ENCODE measurements at regions not wholly inside any gene's neighbourhood (a gene's known extent, or its start where the extent isn't known, plus 50 kb on each side); places are given as distances from the start of the nearest gene placed in this dataset.

DNA sequence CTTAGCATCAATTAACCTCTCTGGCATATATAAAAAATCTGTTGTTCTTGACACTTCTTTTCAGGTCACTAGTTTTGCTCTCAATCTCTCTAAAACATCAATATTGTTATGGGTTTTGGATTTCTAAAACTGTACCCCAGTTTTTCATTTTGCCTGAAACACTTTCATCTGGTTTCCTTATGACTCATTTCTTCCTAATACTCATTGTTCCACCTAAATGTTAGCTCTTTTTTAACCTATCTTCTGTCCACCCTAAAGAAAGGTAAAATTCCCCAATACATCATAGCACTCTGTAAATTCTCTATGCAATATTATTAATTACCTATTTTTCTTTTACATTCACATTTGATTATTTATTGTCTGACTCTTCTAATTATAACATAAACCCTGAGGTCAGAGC lies 575.5 kb upstream of the NDST4 start:
- no peaks in the 10 kb centered on the region for H3K4me1 ChIP-seq
- no peaks in the 10 kb centered on the region for H3K27me3 ChIP-seq
- H3K36me3 ChIP-seq = no peaks in the 10 kb centered on the region
- DNase-seq (ENCODE audit: low spot score) = no peak
- H3K27ac ChIP-seq = no peak overlapping the region
- H3K4me3 ChIP-seq = no peak overlapping the region
- H3K9me3 ChIP-seq = peaks cover 0 to 12% of the 10 kb centered on the region in 2 donors
- TF ChIP-seq, protein P1, sequence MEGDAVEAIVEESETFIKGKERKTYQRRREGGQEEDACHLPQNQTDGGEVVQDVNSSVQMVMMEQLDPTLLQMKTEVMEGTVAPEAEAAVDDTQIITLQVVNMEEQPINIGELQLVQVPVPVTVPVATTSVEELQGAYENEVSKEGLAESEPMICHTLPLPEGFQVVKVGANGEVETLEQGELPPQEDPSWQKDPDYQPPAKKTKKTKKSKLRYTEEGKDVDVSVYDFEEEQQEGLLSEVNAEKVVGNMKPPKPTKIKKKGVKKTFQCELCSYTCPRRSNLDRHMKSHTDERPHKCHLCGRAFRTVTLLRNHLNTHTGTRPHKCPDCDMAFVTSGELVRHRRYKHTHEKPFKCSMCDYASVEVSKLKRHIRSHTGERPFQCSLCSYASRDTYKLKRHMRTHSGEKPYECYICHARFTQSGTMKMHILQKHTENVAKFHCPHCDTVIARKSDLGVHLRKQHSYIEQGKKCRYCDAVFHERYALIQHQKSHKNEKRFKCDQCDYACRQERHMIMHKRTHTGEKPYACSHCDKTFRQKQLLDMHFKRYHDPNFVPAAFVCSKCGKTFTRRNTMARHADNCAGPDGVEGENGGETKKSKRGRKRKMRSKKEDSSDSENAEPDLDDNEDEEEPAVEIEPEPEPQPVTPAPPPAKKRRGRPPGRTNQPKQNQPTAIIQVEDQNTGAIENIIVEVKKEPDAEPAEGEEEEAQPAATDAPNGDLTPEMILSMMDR (IDR thresholded peaks at IDR 0.05) = no peak

DNA sequence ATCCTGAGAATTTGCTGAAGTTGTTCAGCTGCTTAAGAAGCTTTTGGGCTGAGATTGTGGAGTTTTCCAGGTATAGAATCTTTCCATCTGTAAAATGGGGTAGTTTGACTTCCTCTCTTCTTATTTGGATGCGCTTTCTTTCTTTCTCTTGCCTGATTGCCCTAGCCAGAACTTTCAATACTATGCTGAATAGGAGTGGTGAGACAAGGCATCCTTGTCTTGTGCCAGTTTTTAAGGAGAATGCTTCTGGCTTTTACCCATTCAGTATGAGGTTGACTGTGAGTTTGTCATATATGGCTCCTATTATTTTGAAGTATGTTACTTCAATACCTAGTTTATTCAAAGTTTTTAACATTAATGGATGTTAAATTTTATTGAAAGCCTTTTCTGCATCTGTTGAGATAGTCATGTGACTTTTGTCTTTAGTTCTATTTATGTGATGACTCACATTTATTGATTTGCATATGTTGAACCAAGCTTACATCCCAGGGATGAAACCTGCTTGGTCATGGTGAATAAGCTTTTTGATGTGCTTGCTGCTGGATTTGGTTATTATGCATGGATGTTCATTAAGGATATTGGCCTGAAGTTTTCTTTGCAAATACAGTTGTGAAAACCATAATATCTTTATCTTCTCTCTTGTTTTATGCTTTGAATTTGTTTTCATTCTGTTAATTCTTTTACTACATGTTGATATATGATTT lies 573.8 kb upstream of the NDST4 start:
- no peaks in the 10 kb centered on the region for H3K36me3 ChIP-seq
- H3K4me3 ChIP-seq = no peak overlapping the region
- TF ChIP-seq, protein P1 (IDR thresholded peaks at IDR 0.05) = no peak
- H3K27me3 ChIP-seq = no peaks in the 10 kb centered on the region
- H3K9me3 ChIP-seq = peaks cover 0 to 12% of the 10 kb centered on the region in 2 donors
- H3K4me1 ChIP-seq = no peaks in the 10 kb centered on the region
- DNase-seq (ENCODE audit: low spot score) = no peak
- no peak overlapping the region for H3K27ac ChIP-seq

DNA sequence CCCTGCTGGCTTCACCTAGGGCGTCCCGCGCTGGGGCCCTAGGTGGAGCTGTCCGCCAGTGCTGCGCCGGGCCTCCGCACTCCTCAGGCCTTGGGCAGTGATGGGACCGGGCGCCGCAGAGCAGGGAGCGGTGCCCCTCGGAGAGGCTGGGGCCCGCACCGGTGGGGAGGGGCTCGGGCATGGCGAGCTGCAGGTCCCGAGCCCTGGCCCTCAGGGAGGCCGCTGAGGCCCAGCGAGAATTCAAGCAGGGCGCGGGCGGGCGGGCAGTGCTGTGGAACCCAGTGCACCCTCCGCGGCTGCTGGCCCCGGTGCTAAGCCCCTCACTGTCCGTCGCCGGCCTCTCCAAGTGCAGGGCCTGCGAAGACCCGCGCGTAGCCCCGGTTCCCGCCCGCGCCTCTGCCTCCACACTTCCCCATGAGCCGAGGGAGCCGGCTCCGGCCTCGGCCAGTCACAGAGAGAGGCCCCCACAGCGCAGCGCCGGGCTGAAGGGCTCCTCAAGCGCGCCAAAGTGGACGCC lies 565.1 kb upstream of the NDST4 start:
- Histone ChIP-seq H3K36me3 (no peaks in the 10 kb centered on the region), H3K4me1 (no peaks in the 10 kb centered on the region), H3K27ac (no peak overlapping the region), H3K27me3 (no peaks in the 10 kb centered on the region), H3K9me3 (no peaks in the 10 kb centered on the region), H3K4me3 (no peak overlapping the region)
- no peak for DNase-seq (ENCODE audit: low spot score)
- TF ChIP-seq, protein P1 (IDR thresholded peaks at IDR 0.05) = no peak

DNA sequence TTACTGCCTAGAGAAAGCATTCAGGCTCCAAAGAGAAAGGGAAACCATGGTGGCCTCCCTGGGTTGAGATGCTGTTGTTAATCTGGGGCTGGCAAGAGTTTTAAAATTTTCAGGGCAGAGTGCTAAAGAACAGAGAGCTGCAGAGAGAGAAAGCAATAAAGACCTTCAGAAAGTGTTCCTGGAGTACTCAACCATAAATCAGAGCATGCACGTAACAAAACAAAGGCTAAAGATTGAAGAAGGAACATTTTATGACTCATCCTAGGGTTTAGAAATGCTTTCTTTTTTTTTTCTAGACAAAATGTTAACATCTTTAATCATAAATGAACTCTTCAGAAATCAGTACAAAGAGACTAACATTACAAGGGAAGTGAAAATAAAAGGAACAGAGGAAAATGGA lies 562.3 kb upstream of the NDST4 start:
- TF ChIP-seq, protein P1 (IDR thresholded peaks at IDR 0.05) = no peak
- Histone ChIP-seq H3K27ac (no peak overlapping the region), H3K4me3 (no peak overlapping the region), H3K36me3 (no peaks in the 10 kb centered on the region), H3K27me3 (no peaks in the 10 kb centered on the region), H3K9me3 (no peaks in the 10 kb centered on the region), H3K4me1 (no peaks in the 10 kb centered on the region)
- no peak for DNase-seq (ENCODE audit: low spot score)

DNA sequence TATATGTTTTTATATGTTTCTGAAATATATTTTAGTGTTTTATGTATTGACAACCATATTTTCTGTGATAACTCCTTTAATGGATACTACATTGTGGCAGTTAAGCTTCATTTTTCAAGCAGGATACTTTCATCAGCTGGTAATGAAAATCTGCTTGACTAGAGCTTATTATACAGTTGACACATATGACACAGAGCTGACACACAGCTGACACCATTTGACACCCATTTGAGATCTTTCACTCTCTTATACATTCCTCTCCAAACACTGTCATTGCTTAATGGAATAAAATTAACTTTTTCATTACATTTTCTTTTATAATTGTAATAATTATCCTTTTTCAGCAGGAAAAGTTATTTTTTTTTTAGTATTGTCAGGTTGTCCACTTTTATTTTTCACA lies 561.1 kb upstream of the NDST4 start:
- H3K27me3 ChIP-seq = no peaks in the 10 kb centered on the region
- H3K27ac ChIP-seq = no peak overlapping the region
- TF ChIP-seq, protein P1 (IDR thresholded peaks at IDR 0.05) = no peak
- H3K9me3 ChIP-seq = no peaks in the 10 kb centered on the region
- no peaks in the 10 kb centered on the region for H3K4me1 ChIP-seq
- no peaks in the 10 kb centered on the region for H3K36me3 ChIP-seq
- H3K4me3 ChIP-seq = no peak overlapping the region
- no peak for DNase-seq (ENCODE audit: low spot score)

DNA sequence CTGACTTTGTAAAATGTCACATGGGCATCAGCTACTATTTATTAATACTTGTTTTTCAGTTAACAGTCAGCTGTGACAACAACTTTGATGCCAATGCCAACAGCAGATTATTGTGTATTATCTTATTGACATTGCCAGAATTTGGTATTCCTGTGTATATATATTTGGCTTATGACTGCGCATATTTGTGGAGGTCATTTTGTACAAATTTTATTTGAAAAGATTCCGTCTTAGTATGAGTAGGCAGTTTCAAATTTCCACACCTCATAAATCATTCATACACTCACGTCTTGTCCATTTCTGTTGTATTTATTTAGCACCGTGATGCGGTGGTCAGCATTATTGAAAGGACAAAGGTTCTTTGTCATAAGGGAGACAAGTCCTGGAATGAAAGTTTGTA lies 558.2 kb upstream of the NDST4 start:
- no peak for DNase-seq (ENCODE audit: low spot score)
- no peaks in the 10 kb centered on the region for H3K4me1 ChIP-seq
- H3K4me3 ChIP-seq = no peak overlapping the region
- no peaks in the 10 kb centered on the region for H3K9me3 ChIP-seq
- no peaks in the 10 kb centered on the region for H3K36me3 ChIP-seq
- no peaks in the 10 kb centered on the region for H3K27me3 ChIP-seq
- no peak overlapping the region for H3K27ac ChIP-seq
- TF ChIP-seq, protein P1 (IDR thresholded peaks at IDR 0.05) = no peak

All from right atrium auricular region (tissue), 2 donors.